Coronary artery (tissue), 2 donors: ENCODE measurements at regions not wholly inside any gene's neighbourhood (a gene's known extent, or its start where the extent isn't known, plus 50 kb on each side); places are given as distances from the start of the nearest gene placed in this dataset.

ENCODE experiments used
- DNase-seq: peaks from one replicate; pipeline ENCODE4 v3.0.0-alpha.2; 2017; ENCODE audit warnings: low spot score
- H3K27ac ChIP-seq, 2 donors: fragments of 200-600 bp; sonication (generic); one replicate each; pipeline ENCODE4 v1.5.1; 2016 to 2019
- H3K4me3 ChIP-seq: fragments of 200-600 bp; sonication (generic); 2 replicates; pipeline ENCODE4 v1.5.1; 2016; ENCODE audit warnings: mild to moderate bottlenecking, moderate library complexity
- TF ChIP-seq, protein P1 (sequence below): fragments of 200-600 bp; sonication (generic); IDR thresholded peaks from one replicate; pipeline ENCODE4 v1.5.1; 2019; ENCODE audit warnings: antibody characterized with exemption

DNA sequence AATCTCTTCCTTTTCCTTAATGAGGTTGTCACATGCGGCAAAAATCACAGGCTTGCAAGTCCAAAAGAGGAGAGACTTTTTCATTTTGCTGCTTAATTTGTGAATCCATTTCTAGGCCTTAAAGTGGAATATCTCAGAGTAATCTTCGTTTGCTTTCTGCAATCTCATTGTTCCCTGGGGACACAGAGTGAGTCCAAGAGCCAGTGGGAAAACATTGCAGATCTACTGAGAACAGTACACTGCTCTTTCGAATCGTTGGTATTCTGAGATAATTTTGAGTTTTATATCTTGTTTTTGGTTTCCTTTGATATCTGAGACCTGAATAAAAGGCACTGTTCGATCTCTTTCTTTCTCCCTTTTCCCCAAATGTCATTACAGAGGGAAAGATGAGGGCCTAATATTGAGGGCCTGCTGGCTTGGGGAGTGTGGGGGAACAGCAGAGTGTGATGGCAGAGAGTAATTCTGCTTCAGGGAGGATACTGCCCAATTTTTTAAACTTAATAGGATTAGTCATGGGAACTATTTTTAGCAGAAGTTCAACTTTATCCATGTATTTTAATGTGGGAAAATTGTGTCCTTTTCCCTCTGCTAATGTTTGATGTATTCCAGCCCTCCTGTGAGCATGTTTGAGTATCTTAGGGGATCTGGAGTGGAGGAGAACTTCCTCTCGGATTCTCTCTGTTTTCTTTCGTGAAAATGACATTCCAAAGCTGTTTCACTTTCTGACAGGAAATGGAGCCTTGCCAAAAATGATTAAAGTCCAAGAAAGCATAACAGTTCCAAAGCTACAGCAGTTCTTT is 418.2 kb upstream of the ZEB2 start:
- DNase-seq, result no peak
- Histone ChIP-seq H3K4me3 (peak overlapping the region; percentile 46), H3K27ac (peak overlapping the region; percentile 59 to 87)
- TF ChIP-seq, protein P1, sequence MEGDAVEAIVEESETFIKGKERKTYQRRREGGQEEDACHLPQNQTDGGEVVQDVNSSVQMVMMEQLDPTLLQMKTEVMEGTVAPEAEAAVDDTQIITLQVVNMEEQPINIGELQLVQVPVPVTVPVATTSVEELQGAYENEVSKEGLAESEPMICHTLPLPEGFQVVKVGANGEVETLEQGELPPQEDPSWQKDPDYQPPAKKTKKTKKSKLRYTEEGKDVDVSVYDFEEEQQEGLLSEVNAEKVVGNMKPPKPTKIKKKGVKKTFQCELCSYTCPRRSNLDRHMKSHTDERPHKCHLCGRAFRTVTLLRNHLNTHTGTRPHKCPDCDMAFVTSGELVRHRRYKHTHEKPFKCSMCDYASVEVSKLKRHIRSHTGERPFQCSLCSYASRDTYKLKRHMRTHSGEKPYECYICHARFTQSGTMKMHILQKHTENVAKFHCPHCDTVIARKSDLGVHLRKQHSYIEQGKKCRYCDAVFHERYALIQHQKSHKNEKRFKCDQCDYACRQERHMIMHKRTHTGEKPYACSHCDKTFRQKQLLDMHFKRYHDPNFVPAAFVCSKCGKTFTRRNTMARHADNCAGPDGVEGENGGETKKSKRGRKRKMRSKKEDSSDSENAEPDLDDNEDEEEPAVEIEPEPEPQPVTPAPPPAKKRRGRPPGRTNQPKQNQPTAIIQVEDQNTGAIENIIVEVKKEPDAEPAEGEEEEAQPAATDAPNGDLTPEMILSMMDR, result no peak

DNA sequence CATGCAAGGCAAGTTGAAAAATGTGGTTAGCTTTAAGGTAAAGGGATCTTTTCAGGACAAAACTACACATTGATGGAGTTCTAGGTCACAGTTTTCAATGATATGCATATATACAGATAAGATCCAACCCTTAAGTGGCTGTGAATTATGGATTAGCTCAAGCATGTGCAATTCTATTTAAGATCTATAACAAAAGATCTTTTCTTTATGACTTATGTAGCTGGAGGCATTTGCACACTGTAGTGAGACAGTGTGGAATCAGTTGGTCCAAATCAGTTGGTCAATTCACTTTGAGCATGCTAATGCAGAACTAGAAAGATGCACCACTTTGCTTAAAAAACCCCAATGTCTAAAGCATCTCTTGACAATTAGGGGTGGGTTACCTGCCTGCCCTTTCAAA is 417.1 kb upstream of the ZEB2 start:
- Histone ChIP-seq H3K4me3 (no peak overlapping the region), H3K27ac (peak overlapping the region; percentile 59 to 87)
- TF ChIP-seq, protein P1, result no peak

DNA sequence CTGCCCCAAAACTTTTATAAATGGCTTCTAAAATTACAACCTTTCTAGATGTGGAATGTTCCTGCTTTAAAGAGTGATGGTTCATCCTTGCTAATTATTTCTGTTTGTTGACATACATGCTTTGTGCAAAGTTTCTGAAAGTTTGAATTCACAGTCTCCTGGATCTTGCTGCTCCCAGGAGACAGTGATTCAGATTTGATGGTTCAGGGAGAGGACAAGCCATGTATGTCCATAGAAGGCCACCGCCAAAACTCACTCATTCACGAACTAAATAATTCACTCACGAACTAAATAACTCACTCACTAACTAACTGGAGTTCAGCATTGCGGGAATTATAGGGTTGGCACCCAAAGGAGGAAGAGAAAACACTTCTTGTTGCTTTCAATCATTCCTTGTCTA is 416.5 kb upstream of the ZEB2 start:
- Histone ChIP-seq H3K27ac (peak overlapping the region; percentile 22 to 87), H3K4me3 (no peak overlapping the region)
- DNase-seq, result no peak
- TF ChIP-seq, protein P1, result no peak

More for the DNA sequence above, 417.1 kb upstream of the ZEB2 start:
- DNase-seq, result no peak

DNA sequence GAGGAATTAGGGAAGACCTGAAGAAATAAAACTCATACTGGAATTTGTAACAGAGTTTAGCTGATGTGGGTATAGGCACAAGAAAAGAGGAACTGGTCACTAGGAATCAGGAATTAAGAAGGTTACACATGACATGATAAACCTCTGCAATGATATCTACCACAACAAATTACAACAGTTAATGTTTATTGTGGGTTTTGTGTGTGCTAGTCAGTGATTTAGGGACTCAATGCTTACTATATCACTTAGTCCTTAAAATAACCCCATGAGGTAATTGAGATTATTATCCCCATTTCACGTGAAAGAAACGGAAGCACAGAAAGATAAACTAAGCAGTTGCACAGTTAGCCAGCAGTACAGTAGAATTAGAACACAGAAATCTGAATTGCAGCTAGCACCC is 415.8 kb upstream of the ZEB2 start:
- H3K27ac ChIP-seq, result peak overlapping the region in 1 of 2 donors; percentile 13
- TF ChIP-seq, protein P1, result no peak
- no peak for DNase-seq
- H3K4me3 ChIP-seq, result no peak overlapping the region

DNA sequence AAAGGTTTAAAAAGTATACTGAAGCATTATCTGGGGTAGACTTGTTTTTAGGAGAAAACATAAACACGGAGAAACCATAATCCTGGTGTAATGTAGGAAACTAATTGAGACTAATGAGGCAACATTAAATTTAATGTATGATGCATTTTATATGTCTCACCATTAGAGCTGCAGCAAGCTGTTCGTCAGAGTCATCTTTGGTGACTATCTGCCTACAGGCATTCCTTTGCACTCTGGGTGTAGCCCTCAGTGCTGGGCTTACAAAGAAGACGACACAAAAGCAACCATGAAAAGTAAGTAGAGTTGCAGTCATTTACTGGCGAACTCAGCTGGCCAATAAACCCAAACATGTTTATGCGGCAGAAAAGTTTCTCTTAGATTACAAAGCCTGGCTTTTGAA is 415.3 kb upstream of the ZEB2 start:
- TF ChIP-seq, protein P1, result no peak
- no peak overlapping the region for H3K4me3 ChIP-seq
- no peak overlapping the region for H3K27ac ChIP-seq
- no peak for DNase-seq

DNA sequence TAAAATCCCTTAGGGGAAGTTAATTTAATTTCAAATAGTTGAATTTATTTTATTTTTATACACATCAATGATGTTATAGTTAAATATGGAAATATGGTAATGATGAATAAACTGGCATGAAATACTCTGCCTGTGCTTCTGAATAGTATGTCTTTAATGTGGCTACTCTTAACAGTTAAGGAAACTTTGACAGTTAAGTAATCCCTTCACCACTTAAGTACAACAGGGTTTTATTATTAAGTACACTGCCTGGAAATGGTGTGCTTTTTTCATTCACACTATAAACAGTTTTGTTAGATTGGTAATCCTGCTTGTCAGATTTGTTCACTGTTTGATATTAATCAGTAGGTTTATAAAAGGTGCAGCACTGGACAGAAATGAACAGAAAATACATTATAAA is 412.0 kb upstream of the ZEB2 start:
- Histone ChIP-seq H3K4me3 (no peak overlapping the region), H3K27ac (no peak overlapping the region)
- no peak for DNase-seq
- TF ChIP-seq, protein P1, result no peak

DNA sequence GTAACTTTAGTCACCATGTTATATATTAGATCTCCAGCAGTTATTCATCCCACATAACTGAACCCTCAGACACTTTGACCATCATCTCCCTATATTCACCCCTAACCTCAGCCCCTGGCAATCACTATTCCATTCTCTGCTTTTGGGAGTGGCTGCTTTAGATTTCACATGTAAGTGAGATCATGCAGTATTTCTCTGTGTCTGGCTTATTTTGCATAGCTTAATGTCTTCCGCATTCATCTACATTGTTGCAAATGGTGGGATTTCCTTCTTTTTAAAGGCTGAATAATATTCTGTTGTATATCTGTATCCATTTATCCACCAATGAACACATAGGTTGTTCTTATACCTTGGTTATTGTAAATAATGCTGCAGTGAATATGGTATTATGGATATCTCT is 411.6 kb upstream of the ZEB2 start:
- no peak for DNase-seq
- Histone ChIP-seq H3K4me3 (no peak overlapping the region), H3K27ac (no peak overlapping the region)
- TF ChIP-seq, protein P1, result no peak
